Keratinocyte (primary cell): ENCODE measurements at regions not wholly inside any gene's neighbourhood (a gene's known extent, or its start where the extent isn't known, plus 50 kb on each side); places are given as distances from the start of the nearest gene placed in this dataset.

ENCODE experiments used
- DNase-seq: peaks from one replicate; pipeline ENCODE4 v3.0.0-alpha.2; 2011; ENCODE audit warnings: low read depth, missing footprints, low spot score
- FAIRE-seq: peaks from 2 replicates; lab custom pipeline; 2011; peaks lifted over from hg19 to GRCh38; lab: Jason Lieb, UNC
- H2AFZ ChIP-seq: 2 replicates; pipeline ENCODE4 v1.6.0; 2012; ENCODE audit warnings: low read length, control low read depth, inconsistent platforms; ENCODE audit not compliant: control insufficient read depth
- H3K27ac ChIP-seq: 2 replicates; pipeline ENCODE4 v1.5.1; 2011; ENCODE audit warnings: low read length; ENCODE audit not compliant: control insufficient read depth, insufficient read depth
- H3K27me3 ChIP-seq: 3 replicates; pipeline ENCODE4 v1.6.0; 2011; ENCODE audit warnings: low read length; ENCODE audit not compliant: control insufficient read depth, insufficient read depth; ENCODE audit errors: extremely low read depth
- H3K36me3 ChIP-seq, 2 experiments: 2 replicates in 1 of 2; 3 replicates in 1 of 2; pipeline ENCODE4 v1.5.1; 2011; ENCODE audit warnings: low read length in 2 of 2, mild to moderate bottlenecking in 1 of 2; ENCODE audit not compliant: control insufficient read depth in 2 of 2, insufficient read depth in 2 of 2; ENCODE audit errors: extremely low read depth in 1 of 2
- H3K4me1 ChIP-seq: 3 replicates; pipeline ENCODE4 v1.5.1; 2011; ENCODE audit warnings: low read length; ENCODE audit not compliant: control insufficient read depth, insufficient read depth; ENCODE audit errors: extremely low read depth
- H3K4me2 ChIP-seq: 3 replicates; pipeline ENCODE4 v1.6.0; 2011; ENCODE audit warnings: low read depth, low read length; ENCODE audit not compliant: control insufficient read depth, insufficient read depth; ENCODE audit errors: extremely low read depth
- H3K4me3 ChIP-seq, 3 experiments: fragments of 200-600 bp in 1 of 3; sonication (generic) in 1 of 3; 2 replicates in 2 of 3; 3 replicates in 1 of 3; pipeline ENCODE4 v1.5.1; 2011 to 2016; ENCODE audit warnings: low read length in 3 of 3, mild to moderate bottlenecking in 3 of 3, control low read depth in 2 of 3, inconsistent platforms in 1 of 3, low read depth in 1 of 3, mixed read lengths in 1 of 3, mixed run types in 1 of 3, moderate library complexity in 1 of 3; ENCODE audit not compliant: control insufficient read depth in 2 of 3, insufficient read depth in 2 of 3; ENCODE audit errors: extremely low read depth in 1 of 3
- H3K79me2 ChIP-seq: 2 replicates; pipeline ENCODE4 v1.6.0; 2012; ENCODE audit warnings: low read length; ENCODE audit not compliant: control insufficient read depth, insufficient read depth
- H3K9ac ChIP-seq: 3 replicates; pipeline ENCODE4 v1.6.0; 2011; ENCODE audit warnings: low read length; ENCODE audit not compliant: control insufficient read depth, insufficient read depth; ENCODE audit errors: extremely low read depth
- H3K9me1 ChIP-seq: 3 replicates; pipeline ENCODE4 v1.6.0; 2011; ENCODE audit warnings: low read length; ENCODE audit not compliant: control insufficient read depth, insufficient read depth; ENCODE audit errors: extremely low read depth
- H3K9me3 ChIP-seq: 2 replicates; pipeline ENCODE4 v1.5.1; 2012; ENCODE audit warnings: low read depth, low read length; ENCODE audit not compliant: control insufficient read depth
- H4K20me1 ChIP-seq: 3 replicates; pipeline ENCODE4 v1.6.0; 2011; ENCODE audit warnings: low read length; ENCODE audit not compliant: control insufficient read depth, insufficient read depth; ENCODE audit errors: extremely low read depth
- EZH2 ChIP-seq: IDR thresholded peaks from one replicate; pipeline ENCODE4 v1.6.1; 2012; ENCODE audit warnings: inconsistent platforms, mild to moderate bottlenecking, low read length, moderate library complexity
- dilution Hi-C: fragments of 300-500 bp; cut with MboI; formaldehyde crosslinking; loops from one replicate; pipeline ENCODE4 v1.7.0; 2020; ENCODE audit warnings: low sequenced_read_pairs; ENCODE audit not compliant: extremely low pct_ligation_motif_present
- TF ChIP-seq, protein P1 (sequence below), 3 experiments: IDR thresholded peaks in 1 of 3; conservative IDR thresholded peaks in 1 of 3; optimal IDR thresholded peaks in 1 of 3; 2 replicates in 2 of 3; 3 replicates in 1 of 3; pipeline versions ENCODE3 to v1.5.1; 2011; ENCODE audit warnings: low read length in 3 of 3, mild to moderate bottlenecking in 3 of 3, moderate library complexity in 2 of 3, control low read depth in 1 of 3, inconsistent platforms in 1 of 3; ENCODE audit not compliant: insufficient read depth in 2 of 3; ENCODE audit errors: extremely low read depth in 1 of 3

DNA sequence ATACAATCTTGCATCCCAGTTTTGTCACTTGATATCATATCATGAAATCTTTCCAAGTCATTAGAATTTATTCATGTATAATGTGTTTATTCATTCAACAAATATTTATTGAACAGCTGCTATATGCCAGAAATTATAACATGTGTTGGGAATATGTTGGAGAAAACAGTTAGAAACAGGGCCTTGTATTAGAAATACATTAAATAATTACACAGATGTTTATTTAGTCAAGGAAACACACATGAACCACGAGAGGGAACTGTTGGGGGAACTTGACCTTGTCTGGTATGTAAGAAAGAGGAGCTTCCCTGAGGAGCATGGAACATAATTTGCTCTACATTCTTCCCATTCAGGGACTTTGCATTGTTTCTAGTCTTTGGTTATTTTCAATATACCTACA lies 191.7 kb upstream of the FRMD6 start:
- Histone ChIP-seq H3K4me3 (no peak overlapping the region), H3K4me2 (no peak overlapping the region), H3K27me3 (no peaks in the 10 kb centered on the region), H3K4me1 (peaks cover 24% of the 10 kb centered on the region), H3K9me3 (no peaks in the 10 kb centered on the region), H4K20me1 (no peaks in the 10 kb centered on the region), H3K27ac (no peak overlapping the region), H3K79me2 (no peaks in the 10 kb centered on the region), H3K9me1 (no peaks in the 10 kb centered on the region), H2AFZ (no peak overlapping the region), H3K36me3 (no peaks in the 10 kb centered on the region), H3K9ac (no peak overlapping the region)
- dilution Hi-C loops: no loop called here
- TF ChIP-seq, protein P1, sequence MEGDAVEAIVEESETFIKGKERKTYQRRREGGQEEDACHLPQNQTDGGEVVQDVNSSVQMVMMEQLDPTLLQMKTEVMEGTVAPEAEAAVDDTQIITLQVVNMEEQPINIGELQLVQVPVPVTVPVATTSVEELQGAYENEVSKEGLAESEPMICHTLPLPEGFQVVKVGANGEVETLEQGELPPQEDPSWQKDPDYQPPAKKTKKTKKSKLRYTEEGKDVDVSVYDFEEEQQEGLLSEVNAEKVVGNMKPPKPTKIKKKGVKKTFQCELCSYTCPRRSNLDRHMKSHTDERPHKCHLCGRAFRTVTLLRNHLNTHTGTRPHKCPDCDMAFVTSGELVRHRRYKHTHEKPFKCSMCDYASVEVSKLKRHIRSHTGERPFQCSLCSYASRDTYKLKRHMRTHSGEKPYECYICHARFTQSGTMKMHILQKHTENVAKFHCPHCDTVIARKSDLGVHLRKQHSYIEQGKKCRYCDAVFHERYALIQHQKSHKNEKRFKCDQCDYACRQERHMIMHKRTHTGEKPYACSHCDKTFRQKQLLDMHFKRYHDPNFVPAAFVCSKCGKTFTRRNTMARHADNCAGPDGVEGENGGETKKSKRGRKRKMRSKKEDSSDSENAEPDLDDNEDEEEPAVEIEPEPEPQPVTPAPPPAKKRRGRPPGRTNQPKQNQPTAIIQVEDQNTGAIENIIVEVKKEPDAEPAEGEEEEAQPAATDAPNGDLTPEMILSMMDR (optimal IDR thresholded peaks at IDR 0.05 in 1 of 3, IDR thresholded peaks at IDR 0.05 in 1 of 3, conservative IDR thresholded peaks at IDR 0.05 in 1 of 3; ENCODE audit: extremely low read depth in 1 of 3, insufficient read depth in 2 of 3, low read length in 3 of 3): no peak
- TF ChIP-seq EZH2: no peak
- FAIRE-seq (no peak), DNase-seq (no peak)

DNA sequence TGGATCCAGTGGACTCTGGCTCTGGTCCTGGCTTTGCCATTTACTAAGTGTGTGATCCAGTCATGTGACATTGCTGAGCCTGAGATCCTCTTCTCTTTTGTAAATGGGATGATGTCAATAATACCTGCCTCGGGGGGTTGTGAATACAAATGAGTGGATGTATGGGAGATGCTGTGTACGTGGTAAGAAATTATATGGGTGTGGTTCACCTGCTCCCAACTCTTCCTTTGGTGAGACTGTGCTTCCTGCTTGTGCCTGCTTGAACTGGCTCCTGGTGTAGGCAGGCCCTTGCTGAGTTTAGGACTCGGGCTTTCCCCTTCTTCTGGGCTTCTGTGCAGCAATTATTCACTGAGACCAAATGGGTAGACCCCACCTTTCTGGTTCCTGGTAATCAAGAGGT lies 189.5 kb upstream of the FRMD6 start:
- Histone ChIP-seq H4K20me1 (no peaks in the 10 kb centered on the region), H3K9me1 (no peaks in the 10 kb centered on the region), H3K4me1 (peaks cover 24% of the 10 kb centered on the region), H3K9me3 (no peaks in the 10 kb centered on the region), H3K4me3 (no peak overlapping the region), H2AFZ (peak overlapping the region; percentile 61), H3K4me2 (peak overlapping the region; percentile 40), H3K9ac (peak overlapping the region; percentile 7), H3K36me3 (no peaks in the 10 kb centered on the region), H3K27ac (peak overlapping the region; percentile 67), H3K27me3 (no peaks in the 10 kb centered on the region), H3K79me2 (no peaks in the 10 kb centered on the region)
- peak; percentile 70 for DNase-seq
- dilution Hi-C loops: no loop called here
- peak; percentile 97 for FAIRE-seq
- TF ChIP-seq, protein P1 (optimal IDR thresholded peaks at IDR 0.05 in 1 of 3, IDR thresholded peaks at IDR 0.05 in 1 of 3, conservative IDR thresholded peaks at IDR 0.05 in 1 of 3; ENCODE audit: extremely low read depth in 1 of 3, insufficient read depth in 2 of 3, low read length in 3 of 3): no peak
